GM23338 (cell line): ENCODE measurements at regions not wholly inside any gene's neighbourhood (a gene's known extent, or its start where the extent isn't known, plus 50 kb on each side); places are given as distances from the start of the nearest gene placed in this dataset.

Experiments
- CREB1 ChIP-seq: fragments of 250-450 bp; sonication (Bioruptor Pico); IDR thresholded peaks from 2 replicates; pipeline ENCODE4 v1.5.0; 2020; ENCODE audit warnings: low read depth, mild to moderate bottlenecking, moderate library complexity
- ETS1 ChIP-seq: IDR thresholded peaks from 2 replicates; pipeline ENCODE4 v1.6.1; 2016; ENCODE audit warnings: antibody characterized with exemption
- EZH2 ChIP-seq: fragments of 200-600 bp; sonication (generic); IDR thresholded peaks from one replicate; pipeline ENCODE4 v1.8.0; 2017; ENCODE audit warnings: antibody characterized with exemption, mild to moderate bottlenecking, low read depth; ENCODE audit not compliant: unreplicated experiment
- EZH2phosphoT487 ChIP-seq: fragments of 200-600 bp; sonication (generic); IDR thresholded peaks from one replicate; pipeline ENCODE4 v1.8.1; 2018; ENCODE audit warnings: antibody characterized with exemption; ENCODE audit not compliant: unreplicated experiment
- JUNB ChIP-seq: IDR thresholded peaks from one replicate; pipeline ENCODE4 v1.6.1; 2016; ENCODE audit warnings: antibody characterized with exemption; ENCODE audit not compliant: unreplicated experiment
- NANOG ChIP-seq: IDR thresholded peaks from 2 replicates; pipeline ENCODE4 v1.6.1; 2016; ENCODE audit warnings: antibody characterized with exemption, borderline replicate concordance
- POLR2AphosphoS5 ChIP-seq: IDR thresholded peaks from 2 replicates; pipeline ENCODE4 v1.6.1; 2016; ENCODE audit warnings: antibody characterized with exemption, low read depth
- REST ChIP-seq: IDR thresholded peaks from one replicate; pipeline ENCODE4 v1.6.1; 2018; ENCODE audit warnings: antibody characterized with exemption; ENCODE audit not compliant: unreplicated experiment
- STAT1 ChIP-seq: IDR thresholded peaks from one replicate; pipeline ENCODE4 v1.6.1; 2016; ENCODE audit warnings: antibody characterized with exemption; ENCODE audit not compliant: unreplicated experiment
- ZNF114 ChIP-seq: fragments of 250-450 bp; sonication (Bioruptor Pico); IDR thresholded peaks from 2 replicates; pipeline ENCODE4 v1.5.0; 2020; ENCODE audit warnings: mild to moderate bottlenecking, moderate library complexity
- ZNF331 ChIP-seq: fragments of 250-450 bp; sonication (Bioruptor Pico); IDR thresholded peaks from 2 replicates; pipeline ENCODE4 v1.5.0; 2020; ENCODE audit warnings: low read depth, mild to moderate bottlenecking, moderate library complexity
- TF ChIP-seq, protein P1 (sequence below), 2 experiments: fragments of 200-600 bp in 1 of 2; sonication (generic) in 1 of 2; conservative IDR thresholded peaks; 2 replicates each; pipeline versions ENCODE4 v1.5.1 to v1.6.1; 2016 to 2017; ENCODE audit warnings: antibody characterized with exemption in 2 of 2, low read depth in 2 of 2, mild to moderate bottlenecking in 2 of 2, moderate library complexity in 1 of 2
- TF ChIP-seq, protein P2 (sequence below): fragments of 250-450 bp; sonication (Bioruptor Pico); IDR thresholded peaks from 2 replicates; pipeline ENCODE4 v1.5.0; 2020; ENCODE audit warnings: mild to moderate bottlenecking, moderate library complexity

- TF ChIP-seq, protein P1, sequence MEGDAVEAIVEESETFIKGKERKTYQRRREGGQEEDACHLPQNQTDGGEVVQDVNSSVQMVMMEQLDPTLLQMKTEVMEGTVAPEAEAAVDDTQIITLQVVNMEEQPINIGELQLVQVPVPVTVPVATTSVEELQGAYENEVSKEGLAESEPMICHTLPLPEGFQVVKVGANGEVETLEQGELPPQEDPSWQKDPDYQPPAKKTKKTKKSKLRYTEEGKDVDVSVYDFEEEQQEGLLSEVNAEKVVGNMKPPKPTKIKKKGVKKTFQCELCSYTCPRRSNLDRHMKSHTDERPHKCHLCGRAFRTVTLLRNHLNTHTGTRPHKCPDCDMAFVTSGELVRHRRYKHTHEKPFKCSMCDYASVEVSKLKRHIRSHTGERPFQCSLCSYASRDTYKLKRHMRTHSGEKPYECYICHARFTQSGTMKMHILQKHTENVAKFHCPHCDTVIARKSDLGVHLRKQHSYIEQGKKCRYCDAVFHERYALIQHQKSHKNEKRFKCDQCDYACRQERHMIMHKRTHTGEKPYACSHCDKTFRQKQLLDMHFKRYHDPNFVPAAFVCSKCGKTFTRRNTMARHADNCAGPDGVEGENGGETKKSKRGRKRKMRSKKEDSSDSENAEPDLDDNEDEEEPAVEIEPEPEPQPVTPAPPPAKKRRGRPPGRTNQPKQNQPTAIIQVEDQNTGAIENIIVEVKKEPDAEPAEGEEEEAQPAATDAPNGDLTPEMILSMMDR (conservative IDR thresholded peaks at IDR 0.05; ENCODE audit: low read depth in 2 of 2): peak in 1 of 2 experiments; percentile 14; a peak in 1 of 4 replicates
- TF ChIP-seq POLR2AphosphoS5 (no peak), CREB1 (no peak), EZH2 (no peak), EZH2phosphoT487 (no peak), REST (no peak), JUNB (no peak), ZNF331 (no peak), ZNF114 (CRISPR knock-in tag) (no peak), ETS1 (no peak), STAT1 (no peak), NANOG (no peak)
- TF ChIP-seq, protein P2, sequence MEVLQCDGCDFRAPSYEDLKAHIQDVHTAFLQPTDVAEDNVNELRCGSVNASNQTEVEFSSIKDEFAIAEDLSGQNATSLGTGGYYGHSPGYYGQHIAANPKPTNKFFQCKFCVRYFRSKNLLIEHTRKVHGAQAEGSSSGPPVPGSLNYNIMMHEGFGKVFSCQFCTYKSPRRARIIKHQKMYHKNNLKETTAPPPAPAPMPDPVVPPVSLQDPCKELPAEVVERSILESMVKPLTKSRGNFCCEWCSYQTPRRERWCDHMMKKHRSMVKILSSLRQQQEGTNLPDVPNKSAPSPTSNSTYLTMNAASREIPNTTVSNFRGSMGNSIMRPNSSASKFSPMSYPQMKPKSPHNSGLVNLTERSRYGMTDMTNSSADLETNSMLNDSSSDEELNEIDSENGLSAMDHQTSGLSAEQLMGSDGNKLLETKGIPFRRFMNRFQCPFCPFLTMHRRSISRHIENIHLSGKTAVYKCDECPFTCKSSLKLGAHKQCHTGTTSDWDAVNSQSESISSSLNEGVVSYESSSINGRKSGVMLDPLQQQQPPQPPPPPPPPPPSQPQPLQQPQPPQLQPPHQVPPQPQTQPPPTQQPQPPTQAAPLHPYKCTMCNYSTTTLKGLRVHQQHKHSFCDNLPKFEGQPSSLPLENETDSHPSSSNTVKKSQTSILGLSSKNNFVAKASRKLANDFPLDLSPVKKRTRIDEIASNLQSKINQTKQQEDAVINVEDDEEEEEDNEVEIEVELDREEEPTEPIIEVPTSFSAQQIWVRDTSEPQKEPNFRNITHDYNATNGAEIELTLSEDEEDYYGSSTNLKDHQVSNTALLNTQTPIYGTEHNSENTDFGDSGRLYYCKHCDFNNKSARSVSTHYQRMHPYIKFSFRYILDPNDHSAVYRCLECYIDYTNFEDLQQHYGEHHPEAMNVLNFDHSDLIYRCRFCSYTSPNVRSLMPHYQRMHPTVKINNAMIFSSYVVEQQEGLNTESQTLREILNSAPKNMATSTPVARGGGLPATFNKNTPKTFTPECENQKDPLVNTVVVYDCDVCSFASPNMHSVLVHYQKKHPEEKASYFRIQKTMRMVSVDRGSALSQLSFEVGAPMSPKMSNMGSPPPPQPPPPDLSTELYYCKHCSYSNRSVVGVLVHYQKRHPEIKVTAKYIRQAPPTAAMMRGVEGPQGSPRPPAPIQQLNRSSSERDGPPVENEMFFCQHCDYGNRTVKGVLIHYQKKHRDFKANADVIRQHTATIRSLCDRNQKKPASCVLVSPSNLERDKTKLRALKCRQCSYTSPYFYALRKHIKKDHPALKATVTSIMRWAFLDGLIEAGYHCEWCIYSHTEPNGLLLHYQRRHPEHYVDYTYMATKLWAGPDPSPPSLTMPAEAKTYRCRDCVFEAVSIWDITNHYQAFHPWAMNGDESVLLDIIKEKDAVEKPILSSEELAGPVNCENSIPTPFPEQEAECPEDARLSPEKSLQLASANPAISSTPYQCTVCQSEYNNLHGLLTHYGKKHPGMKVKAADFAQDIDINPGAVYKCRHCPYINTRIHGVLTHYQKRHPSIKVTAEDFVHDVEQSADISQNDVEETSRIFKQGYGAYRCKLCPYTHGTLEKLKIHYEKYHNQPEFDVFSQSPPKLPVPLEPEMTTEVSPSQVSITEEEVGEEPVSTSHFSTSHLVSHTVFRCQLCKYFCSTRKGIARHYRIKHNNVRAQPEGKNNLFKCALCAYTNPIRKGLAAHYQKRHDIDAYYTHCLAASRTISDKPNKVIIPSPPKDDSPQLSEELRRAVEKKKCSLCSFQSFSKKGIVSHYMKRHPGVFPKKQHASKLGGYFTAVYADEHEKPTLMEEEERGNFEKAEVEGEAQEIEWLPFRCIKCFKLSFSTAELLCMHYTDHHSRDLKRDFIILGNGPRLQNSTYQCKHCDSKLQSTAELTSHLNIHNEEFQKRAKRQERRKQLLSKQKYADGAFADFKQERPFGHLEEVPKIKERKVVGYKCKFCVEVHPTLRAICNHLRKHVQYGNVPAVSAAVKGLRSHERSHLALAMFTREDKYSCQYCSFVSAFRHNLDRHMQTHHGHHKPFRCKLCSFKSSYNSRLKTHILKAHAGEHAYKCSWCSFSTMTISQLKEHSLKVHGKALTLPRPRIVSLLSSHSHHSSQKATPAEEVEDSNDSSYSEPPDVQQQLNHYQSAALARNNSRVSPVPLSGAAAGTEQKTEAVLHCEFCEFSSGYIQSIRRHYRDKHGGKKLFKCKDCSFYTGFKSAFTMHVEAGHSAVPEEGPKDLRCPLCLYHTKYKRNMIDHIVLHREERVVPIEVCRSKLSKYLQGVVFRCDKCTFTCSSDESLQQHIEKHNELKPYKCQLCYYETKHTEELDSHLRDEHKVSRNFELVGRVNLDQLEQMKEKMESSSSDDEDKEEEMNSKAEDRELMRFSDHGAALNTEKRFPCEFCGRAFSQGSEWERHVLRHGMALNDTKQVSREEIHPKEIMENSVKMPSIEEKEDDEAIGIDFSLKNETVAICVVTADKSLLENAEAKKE (CRISPR knock-in tag): peak; percentile 74; the same call in 1 of the 2 replicates
Measured at GRCh38 chr2:45104429-45104828, 95.2 kb upstream of the SIX2 start.
